HUES48 (cell line): ENCODE measurements at regions not wholly inside any gene's neighbourhood (a gene's known extent, or its start where the extent isn't known, plus 50 kb on each side); places are given as distances from the start of the nearest gene placed in this dataset.
"Not testable (repeated sequence)": the region's sequence is repeated elsewhere in the genome, so short reads cannot be mapped to it uniquely, and the experiment has no call there.

Experiments used
- H3K27ac ChIP-seq: one replicate; pipeline ENCODE4 v1.7.0; 2013; ENCODE audit warnings: low read depth, low read length, inconsistent platforms
- H3K27me3 ChIP-seq: 2 replicates; pipeline ENCODE4 v1.6.1; 2013; ENCODE audit warnings: mild to moderate bottlenecking, low read length; ENCODE audit not compliant: control insufficient read depth, insufficient read depth
- H3K36me3 ChIP-seq: 2 replicates; pipeline ENCODE4 v1.6.1; 2013; ENCODE audit warnings: low read length; ENCODE audit not compliant: control insufficient read depth, insufficient read depth
- H3K4me1 ChIP-seq: 2 replicates; pipeline ENCODE4 v1.6.1; 2013; ENCODE audit warnings: mild to moderate bottlenecking, low read length; ENCODE audit not compliant: control insufficient read depth, insufficient read depth
- H3K4me3 ChIP-seq: 2 replicates; pipeline ENCODE4 v1.5.1; 2013; ENCODE audit warnings: mild to moderate bottlenecking, low read depth, low read length
- H3K9ac ChIP-seq: 2 replicates; pipeline ENCODE4 v1.6.1; 2013; ENCODE audit warnings: mild to moderate bottlenecking, low read depth, low read length, moderate library complexity
- H3K9me3 ChIP-seq: 2 replicates; pipeline ENCODE4 v1.6.1; 2013; ENCODE audit warnings: low read length; ENCODE audit not compliant: control insufficient read depth, insufficient read depth

DNA sequence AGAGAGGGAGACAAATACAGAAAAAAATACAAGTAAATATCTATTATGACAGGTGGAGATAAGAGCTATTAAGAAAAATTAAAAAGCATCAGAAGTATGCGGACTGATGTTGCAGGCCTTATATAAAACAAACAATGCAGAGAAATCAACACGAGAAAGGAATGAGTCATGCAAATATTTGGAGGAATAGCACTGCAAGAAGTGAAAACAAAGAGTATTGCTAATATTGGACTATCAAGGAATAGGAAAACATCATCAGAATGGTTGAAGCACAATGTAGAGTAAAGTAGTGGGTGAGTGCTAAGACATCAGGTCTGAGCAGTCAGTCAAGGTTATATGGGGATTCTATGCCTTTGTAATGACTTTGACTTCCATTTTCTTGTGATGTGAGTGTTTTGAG, 657.5 kb upstream of the GJE1 start:
- H3K36me3 ChIP-seq: no peaks in the 10 kb centered on the region
- H3K27ac ChIP-seq: no peak overlapping the region
- peaks cover 8% of the 10 kb centered on the region; the same call in 1 of the 2 replicates for H3K4me1 ChIP-seq
- H3K9ac ChIP-seq: no peak overlapping the region
- no peak overlapping the region for H3K4me3 ChIP-seq
- peaks cover 24% of the 10 kb centered on the region for H3K9me3 ChIP-seq
- no peaks in the 10 kb centered on the region for H3K27me3 ChIP-seq

- Histone ChIP-seq H3K4me3 (no peak overlapping the region), H3K4me1 (peaks cover 8% of the 10 kb centered on the region; the same call in 1 of the 2 replicates), H3K36me3 (no peaks in the 10 kb centered on the region), H3K27me3 (no peaks in the 10 kb centered on the region), H3K27ac (peak overlapping the region; percentile 80), H3K9ac (no peak overlapping the region), H3K9me3 (peaks cover 25% of the 10 kb centered on the region)
Observed at GRCh38 chr6:141472162-141472928, 660.4 kb upstream of the GJE1 start.

- peaks cover 8% of the 10 kb centered on the region; the same call in 1 of the 2 replicates for H3K4me1 ChIP-seq
- H3K4me3 ChIP-seq: no peak overlapping the region
- no peak overlapping the region for H3K9ac ChIP-seq
- H3K9me3 ChIP-seq: peaks cover 25% of the 10 kb centered on the region
- no peak overlapping the region for H3K27ac ChIP-seq
- H3K27me3 ChIP-seq: no peaks in the 10 kb centered on the region
- no peaks in the 10 kb centered on the region for H3K36me3 ChIP-seq
Observed at GRCh38 chr6:141470810-141471209, 661.9 kb upstream of the GJE1 start.

GRCh38 chr6:141467881-141468280, 664.8 kb upstream of the GJE1 start:
- Histone ChIP-seq H3K27me3 (no peaks in the 10 kb centered on the region), H3K9me3 (peaks cover 20% of the 10 kb centered on the region), H3K4me1 (peaks cover 13% of the 10 kb centered on the region), H3K36me3 (no peaks in the 10 kb centered on the region), H3K27ac (no peak overlapping the region), H3K9ac (no peak overlapping the region), H3K4me3 (no peak overlapping the region)

DNA sequence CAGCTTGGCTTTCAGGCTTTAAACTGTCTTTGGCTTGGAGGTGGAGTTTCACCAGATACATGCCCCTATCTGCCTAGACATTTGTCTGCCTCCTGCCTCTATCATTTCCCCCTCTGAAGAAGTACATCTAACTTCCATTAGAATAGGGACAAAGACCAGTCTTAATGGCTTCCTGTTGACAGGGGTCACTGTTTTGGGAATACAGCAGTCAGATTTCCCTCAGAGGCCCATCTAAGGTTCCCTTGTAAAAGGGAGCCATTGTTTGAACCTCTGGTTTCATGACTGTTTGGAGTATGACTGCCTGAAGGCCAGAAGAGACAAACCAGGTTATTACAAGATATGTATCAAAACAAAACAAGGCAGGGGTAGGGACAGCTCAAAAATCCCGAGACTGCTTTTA, 665.7 kb upstream of the GJE1 start:
- H3K4me3 ChIP-seq: no peak overlapping the region
- peak overlapping the region; percentile 16 for H3K27ac ChIP-seq
- H3K27me3 ChIP-seq: no peaks in the 10 kb centered on the region
- H3K9me3 ChIP-seq: peaks cover 21% of the 10 kb centered on the region
- no peak overlapping the region for H3K9ac ChIP-seq
- H3K36me3 ChIP-seq: no peaks in the 10 kb centered on the region
- peaks cover 8% of the 10 kb centered on the region for H3K4me1 ChIP-seq

DNA sequence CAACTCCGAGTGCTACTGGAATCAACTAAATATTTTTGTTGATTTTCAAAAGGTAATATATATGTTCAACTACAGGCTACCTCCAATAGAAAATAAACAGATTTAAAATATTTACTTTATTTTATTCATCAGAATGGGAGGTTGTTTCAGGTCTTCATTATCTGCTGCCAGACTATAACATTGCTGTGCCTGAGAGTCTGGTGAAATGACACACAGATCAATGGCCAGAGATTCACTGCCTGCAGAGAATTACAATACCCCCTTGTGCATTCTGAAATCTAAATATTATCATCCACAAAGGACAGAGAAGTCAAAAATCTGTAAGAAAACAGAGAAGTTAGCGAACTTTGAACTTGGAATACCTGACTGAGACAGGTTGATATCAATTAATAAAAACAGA, 667.8 kb upstream of the GJE1 start:
- Histone ChIP-seq H3K4me3 (no peak overlapping the region), H3K9me3 (peaks cover 6% of the 10 kb centered on the region; the same call in 1 of the 2 replicates), H3K9ac (no peak overlapping the region), H3K27me3 (no peaks in the 10 kb centered on the region), H3K4me1 (peaks cover 14% of the 10 kb centered on the region), H3K27ac (no peak overlapping the region), H3K36me3 (no peaks in the 10 kb centered on the region)

DNA sequence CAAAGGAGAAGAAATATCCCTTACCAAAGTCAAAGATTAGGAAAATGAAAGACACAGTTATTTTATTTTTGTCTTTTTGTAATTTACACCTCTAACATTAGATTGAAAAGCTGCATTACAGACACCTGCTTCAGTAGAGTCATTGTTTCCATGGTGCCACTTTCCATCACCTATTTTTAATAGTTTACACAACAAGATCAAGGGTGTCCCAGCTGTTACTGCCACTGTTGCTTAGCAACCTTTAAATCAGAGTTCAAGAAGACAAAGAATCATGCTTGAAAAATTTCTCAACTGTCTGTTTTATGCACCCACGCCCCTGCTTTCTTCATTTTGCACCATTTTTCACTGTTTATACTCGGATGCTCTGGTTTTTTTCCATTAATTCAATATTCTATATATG, 668.2 kb upstream of the GJE1 start:
- Histone ChIP-seq H3K9ac (no peak overlapping the region), H3K4me3 (no peak overlapping the region), H3K27me3 (no peaks in the 10 kb centered on the region), H3K27ac (no peak overlapping the region), H3K9me3 (peaks cover 6% of the 10 kb centered on the region; the same call in 1 of the 2 replicates), H3K4me1 (peaks cover 14% of the 10 kb centered on the region), H3K36me3 (no peaks in the 10 kb centered on the region)

DNA sequence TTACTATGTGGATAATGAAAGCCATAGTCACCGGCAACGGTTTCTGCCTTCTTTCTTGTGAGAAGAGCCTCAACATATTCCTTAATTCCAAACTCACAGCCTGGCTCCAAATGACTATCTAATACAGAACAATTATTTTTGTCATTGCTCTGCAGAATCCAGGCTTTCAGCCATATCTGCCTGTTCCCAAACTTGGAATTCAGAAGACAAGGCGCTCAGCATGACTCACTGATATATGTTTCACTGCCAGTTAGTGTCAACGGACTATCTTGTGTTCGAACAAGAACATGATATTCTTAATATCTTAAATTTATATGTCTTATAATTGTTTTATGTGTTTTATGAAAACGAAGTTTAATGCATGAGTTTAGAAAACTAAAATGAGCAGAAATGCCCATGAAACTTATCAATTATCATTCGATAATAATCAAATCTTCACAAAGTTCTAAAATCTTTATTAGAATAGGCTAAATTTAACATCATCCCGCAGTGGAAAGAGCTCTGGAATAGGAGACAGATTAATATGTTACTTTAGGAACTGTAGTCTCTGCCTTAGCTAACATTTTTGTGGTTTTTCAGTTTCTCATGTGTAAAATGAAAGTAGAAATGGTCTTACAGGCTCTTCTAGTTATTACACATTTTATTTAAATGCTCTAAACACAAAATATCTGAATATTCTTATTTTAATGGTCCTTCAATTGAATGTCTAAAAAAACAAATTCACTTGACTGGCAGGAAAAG, 669.3 kb upstream of the GJE1 start:
- H3K9ac ChIP-seq: no peak overlapping the region
- no peak overlapping the region for H3K4me3 ChIP-seq
- H3K4me1 ChIP-seq: peaks cover 14% of the 10 kb centered on the region
- no peaks in the 10 kb centered on the region for H3K36me3 ChIP-seq
- H3K9me3 ChIP-seq: peaks cover 6% of the 10 kb centered on the region; the same call in 1 of the 2 replicates
- H3K27ac ChIP-seq: no peak overlapping the region
- H3K27me3 ChIP-seq: no peaks in the 10 kb centered on the region

DNA sequence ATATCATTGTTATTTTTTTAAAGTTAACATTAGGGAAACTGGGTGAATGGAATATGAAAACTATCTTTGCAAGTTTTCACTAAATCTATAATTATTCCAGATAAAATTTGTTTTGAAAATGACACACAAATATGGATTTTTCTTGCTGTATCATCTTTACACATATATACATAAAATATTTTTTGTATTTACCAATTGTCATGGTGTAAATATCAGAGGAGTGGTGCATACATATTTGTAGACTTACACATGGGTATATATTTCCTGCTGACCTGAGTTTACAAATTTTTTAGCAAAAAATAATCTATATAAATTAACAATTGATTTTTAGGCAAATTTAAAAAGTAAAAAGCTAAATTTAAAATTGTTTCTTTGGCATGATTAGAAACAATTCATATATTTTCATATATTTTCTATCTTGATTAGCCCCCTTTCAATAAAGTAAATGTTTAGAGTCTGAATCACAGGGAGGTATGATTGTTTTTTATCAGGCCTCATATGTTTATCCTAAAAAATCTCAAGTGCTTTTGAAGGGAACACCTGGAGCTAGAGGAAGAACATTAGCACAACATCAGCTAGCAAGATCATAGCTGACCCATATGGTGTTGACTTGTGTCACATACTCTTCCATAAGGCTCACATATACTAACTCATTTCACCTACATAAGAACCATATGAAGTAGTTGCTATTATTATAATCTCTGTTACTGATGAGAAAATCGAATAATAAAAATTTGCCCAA, 671.8 kb upstream of the GJE1 start:
- Histone ChIP-seq H3K9ac (no peak overlapping the region), H3K36me3 (no peaks in the 10 kb centered on the region), H3K9me3 (peaks cover 6% of the 10 kb centered on the region; the same call in 1 of the 2 replicates), H3K27ac (peak overlapping the region; percentile 75), H3K27me3 (no peaks in the 10 kb centered on the region), H3K4me3 (no peak overlapping the region; the same call in 1 of the 2 replicates), H3K4me1 (peaks cover 14% of the 10 kb centered on the region)

GRCh38 chr6:141460245-141460644, 672.5 kb upstream of the GJE1 start:
- H3K9ac ChIP-seq, H3K9me3 ChIP-seq, H3K4me3 ChIP-seq, H3K36me3 ChIP-seq, H3K27me3 ChIP-seq: not testable (repeated sequence)
- H3K4me1 ChIP-seq: peaks cover 14% of the 10 kb centered on the region
- H3K27ac ChIP-seq: peak overlapping the region; percentile 75
